ENCODE measurements at regions not wholly inside any gene's neighbourhood (a gene's known extent, or its start where the extent isn't known, plus 50 kb on each side); places are given as distances from the start of the nearest gene placed in this dataset.

DNA sequence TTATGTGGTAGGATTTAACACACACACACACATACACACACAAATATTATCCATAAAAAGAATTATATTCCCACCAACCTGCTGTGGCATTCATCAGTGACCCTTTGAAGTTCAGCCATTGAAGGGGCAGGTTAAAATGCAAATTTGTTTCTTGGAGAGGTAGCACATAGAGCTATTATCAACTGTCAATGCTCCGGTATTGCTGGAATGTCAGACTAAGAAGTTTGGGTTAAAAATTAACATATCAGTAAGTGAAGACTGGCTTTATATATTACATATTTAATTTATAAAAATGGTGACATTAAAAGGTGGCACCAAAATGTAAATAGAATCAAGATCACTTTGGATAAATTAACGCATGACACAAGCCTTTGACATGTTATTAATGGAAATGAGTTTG, 207.3 kb downstream of the DAD1 start:
- TF ChIP-seq, protein P1, sequence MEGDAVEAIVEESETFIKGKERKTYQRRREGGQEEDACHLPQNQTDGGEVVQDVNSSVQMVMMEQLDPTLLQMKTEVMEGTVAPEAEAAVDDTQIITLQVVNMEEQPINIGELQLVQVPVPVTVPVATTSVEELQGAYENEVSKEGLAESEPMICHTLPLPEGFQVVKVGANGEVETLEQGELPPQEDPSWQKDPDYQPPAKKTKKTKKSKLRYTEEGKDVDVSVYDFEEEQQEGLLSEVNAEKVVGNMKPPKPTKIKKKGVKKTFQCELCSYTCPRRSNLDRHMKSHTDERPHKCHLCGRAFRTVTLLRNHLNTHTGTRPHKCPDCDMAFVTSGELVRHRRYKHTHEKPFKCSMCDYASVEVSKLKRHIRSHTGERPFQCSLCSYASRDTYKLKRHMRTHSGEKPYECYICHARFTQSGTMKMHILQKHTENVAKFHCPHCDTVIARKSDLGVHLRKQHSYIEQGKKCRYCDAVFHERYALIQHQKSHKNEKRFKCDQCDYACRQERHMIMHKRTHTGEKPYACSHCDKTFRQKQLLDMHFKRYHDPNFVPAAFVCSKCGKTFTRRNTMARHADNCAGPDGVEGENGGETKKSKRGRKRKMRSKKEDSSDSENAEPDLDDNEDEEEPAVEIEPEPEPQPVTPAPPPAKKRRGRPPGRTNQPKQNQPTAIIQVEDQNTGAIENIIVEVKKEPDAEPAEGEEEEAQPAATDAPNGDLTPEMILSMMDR (IDR thresholded peaks at IDR 0.05; ENCODE audit: low read depth, low read length) = no peak
- no peak for TF ChIP-seq EZH2phosphoT487 (IDR thresholded peaks at IDR 0.05; ENCODE audit: low read depth)

Measured in OCI-LY3 (cell line).